GM21367 (cell line): ENCODE measurements at regions not wholly inside any gene's neighbourhood (a gene's known extent, or its start where the extent isn't known, plus 50 kb on each side); places are given as distances from the start of the nearest gene placed in this dataset.

Source experiments
- ATAC-seq: cut with Tn5 transposase; IDR thresholded peaks from one replicate; pipeline ENCODE4 v1.9.1; 2021; ENCODE audit not compliant: unreplicated experiment

GRCh38 chr6:15058200-15059061 is 187.4 kb upstream of the JARID2 start:
- no peak for ATAC-seq

GRCh38 chr6:15061180-15061641 is 184.7 kb upstream of the JARID2 start:
- ATAC-seq: no peak

GRCh38 chr6:15061908-15062515 is 183.9 kb upstream of the JARID2 start:
- no peak for ATAC-seq

- ATAC-seq: no peak
Measured at GRCh38 chr6:15062516-15063252, 183.2 kb upstream of the JARID2 start.

DNA sequence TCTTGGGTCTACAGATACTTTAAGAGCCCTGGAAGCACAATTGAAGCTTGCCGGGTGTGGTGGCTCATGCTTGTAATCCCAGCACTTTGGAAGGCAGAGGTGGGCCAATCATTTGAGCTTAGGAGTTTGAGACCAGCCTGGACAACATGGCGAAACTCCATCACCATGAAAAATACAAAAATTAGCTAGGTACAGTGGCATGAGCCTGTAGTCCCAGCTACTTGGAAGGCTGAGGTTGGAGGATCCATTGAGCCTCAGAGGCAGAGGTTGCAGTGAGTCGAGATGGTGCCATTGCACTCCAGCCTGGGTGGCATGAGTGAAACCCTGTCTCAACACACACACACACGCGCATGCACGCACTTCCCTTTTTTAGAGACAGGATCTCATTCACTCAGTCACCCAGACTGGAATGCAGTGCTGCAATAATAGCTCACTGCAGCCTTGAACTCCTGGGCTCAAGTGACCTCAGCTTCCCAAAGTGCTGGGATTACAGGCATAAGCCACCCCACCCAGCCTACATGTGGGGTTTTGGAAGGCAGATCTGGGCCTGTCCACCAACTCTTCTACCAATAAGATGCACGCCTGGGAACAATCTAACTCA is 182.5 kb upstream of the JARID2 start:
- no peak for ATAC-seq

DNA sequence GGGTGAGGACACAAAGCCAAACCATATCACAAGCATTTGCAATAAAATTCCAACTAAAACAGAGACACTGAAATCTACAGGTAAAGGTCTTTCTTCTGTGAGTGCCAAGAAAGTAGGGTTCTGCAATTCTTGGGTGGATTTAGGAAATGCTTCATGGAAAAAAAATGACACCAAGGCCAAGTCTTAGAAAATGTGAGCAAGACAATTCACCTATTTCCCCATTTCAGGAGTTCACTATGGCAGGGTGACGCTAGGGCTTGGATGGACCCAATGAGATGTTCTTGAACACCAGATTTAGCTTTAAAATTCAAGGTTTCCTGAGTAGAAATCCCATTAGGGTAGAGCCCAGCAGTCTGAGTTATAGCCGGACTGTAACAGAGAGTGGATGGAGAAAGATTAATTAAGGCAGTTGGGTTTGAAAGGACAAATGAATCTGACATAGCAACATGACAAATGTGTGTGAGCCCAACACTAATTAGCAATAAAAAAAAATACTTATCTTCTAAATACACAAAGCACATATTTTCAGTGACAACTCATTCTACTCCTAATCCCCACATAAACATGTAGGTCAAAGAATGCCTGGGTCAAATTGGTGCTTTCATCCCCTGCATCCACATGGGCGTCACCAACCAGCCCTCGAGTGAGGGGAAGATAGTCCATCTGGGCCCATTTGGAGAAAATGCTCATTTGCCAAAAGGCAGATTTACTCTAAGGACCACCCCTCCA is 180.4 kb upstream of the JARID2 start:
- no peak for ATAC-seq

- ATAC-seq: no peak
Measured at GRCh38 chr6:15066089-15066758, 179.6 kb upstream of the JARID2 start.

DNA sequence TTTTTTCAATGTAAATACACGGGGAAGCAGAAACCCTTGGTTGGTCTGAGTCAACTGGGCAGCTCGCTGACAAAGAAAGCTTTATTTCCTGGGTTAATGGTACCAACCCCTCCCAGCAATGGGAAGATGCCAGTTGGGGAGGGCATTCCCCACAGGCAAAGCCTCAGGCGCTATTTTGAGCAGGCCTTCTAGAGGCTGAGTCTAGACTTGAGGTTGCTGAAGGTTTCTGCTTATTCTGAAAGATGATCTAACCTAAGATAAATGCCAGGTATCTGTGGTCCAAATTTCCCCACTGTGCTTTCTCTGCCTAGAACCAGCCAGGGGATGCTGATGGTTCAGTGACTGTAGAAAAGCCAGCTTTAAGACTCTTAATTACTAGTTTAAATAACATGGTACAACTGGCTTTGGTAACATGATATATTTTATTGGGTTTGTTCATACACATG is 172.5 kb upstream of the JARID2 start:
- no peak for ATAC-seq

- ATAC-seq: no peak
Measured at GRCh38 chr6:15073883-15074465, 171.9 kb upstream of the JARID2 start.

DNA sequence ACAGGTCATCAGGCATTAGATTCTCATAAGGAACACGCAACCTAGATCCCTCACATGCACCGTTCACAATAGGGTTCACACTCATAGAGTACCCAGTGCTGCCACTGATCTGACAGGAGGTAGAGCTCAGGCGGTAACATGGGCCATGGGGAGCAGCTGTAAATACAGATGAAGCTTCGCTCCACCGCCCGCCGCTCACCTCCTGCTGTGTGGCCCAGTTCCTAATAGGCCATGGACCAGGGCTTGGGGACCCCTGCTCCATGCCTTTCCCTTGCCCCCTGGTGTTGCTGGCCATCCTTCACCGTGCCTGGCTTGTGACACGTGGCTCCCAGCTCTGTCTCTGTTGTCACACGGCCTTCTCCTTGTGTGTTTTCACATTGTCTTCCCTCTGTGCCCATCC is 171.1 kb upstream of the JARID2 start:
- no peak for ATAC-seq

DNA sequence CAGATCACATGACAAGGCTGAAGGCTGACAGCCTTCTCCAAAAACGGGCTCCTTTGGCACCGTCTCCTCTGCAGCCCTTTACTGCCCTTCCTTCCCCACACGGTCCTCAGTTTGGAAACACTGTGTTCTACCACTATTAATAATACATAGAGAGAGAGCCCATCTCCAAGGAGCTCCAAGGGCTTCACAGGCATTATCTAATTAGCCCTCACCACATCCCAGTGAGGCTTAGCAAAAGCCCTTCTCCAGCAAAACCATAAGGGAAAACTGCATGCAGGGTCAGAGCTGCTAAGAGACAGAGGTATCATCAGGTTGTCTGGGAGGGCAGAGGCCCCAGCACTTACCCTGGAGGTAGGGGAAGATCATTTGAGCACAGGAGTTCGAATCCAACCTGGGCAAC is 169.3 kb upstream of the JARID2 start:
- no peak for ATAC-seq

DNA sequence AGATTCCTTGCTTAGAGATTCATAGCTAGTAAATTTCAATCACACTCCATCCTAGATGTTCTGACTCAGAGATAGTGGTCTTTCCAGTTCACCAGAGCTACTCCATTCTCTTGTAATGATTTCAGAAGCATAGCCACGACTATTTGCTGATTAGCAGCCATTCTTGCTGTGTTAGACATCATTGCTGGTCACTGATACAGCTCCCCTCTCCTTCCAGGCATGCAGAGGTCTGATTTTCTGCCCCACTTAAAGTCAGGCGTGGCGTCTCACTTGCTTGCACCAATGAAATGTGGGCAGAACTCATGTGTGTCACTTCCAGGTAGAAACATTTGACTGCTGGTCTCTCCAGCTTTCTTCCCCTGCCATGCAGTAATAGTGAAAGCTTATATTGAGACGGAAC is 168.9 kb upstream of the JARID2 start:
- no peak for ATAC-seq

DNA sequence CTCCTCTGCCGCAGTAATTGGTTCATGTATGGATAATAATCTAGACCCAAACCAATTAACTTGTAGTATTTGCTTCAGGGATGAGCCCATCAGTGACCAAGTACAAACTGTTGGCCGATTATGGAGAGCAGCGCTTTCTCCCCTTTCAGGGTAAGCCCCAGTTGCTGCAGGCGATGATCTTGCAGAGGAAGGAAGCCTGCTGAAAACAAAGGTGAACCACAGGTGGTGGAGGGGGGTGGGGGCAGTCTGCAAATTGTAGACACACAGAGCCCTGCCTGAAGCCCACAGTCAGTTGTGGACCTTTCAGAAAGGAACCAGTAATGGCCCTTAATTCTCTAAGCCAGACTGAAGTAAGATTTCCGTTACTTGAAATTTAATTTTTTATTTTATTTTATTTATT is 167.9 kb upstream of the JARID2 start:
- no peak for ATAC-seq

- no peak for ATAC-seq
Measured at GRCh38 chr6:15079288-15079817, 166.5 kb upstream of the JARID2 start.

DNA sequence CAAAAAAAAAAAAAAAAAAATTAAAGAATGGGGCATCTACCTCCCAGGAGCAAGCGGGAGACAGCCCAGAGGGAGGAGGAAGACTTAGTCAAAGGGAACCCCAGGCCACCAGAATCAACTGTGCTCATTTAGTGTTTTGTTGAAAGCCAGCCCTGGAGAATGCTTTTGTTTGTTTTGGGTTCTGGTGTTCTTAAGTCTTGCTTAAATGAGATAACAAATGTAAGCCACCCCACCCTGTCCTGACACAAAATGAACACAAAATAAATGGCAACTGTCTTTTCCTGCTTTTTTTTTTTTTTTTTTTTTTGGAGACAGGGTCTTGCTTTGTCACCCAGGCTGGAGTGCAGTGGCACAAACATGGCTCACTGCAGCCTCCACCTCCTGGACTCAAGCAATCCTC is 165.0 kb upstream of the JARID2 start:
- ATAC-seq: no peak

- ATAC-seq: no peak
Measured at GRCh38 chr6:15081447-15081846, 164.4 kb upstream of the JARID2 start.

GRCh38 chr6:15082708-15083107 is 163.2 kb upstream of the JARID2 start:
- ATAC-seq: no peak

GRCh38 chr6:15086348-15087158 is 159.3 kb upstream of the JARID2 start:
- no peak for ATAC-seq

DNA sequence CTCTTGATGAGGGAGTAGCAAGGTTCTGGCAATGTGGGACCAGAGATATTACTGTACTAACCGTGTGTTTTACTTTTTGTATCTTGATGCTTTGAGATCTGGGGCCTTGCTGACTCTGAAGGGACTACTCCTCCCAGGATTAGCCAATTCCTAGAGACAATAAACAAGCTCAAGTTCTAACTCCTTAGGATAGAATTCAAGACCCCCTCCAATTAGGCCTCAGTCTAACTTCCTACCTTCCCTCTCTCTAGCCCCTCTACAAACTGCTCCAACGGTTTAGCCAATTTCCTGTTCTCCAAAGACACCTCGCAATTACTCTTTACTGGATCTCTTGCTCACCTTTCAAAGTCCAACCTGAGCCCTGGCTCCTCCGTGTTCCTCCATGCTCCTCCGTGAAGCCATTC is 158.7 kb upstream of the JARID2 start:
- no peak for ATAC-seq
